ENCODE measurements at regions not wholly inside any gene's neighbourhood (a gene's known extent, or its start where the extent isn't known, plus 50 kb on each side); places are given as distances from the start of the nearest gene placed in this dataset.

DNA sequence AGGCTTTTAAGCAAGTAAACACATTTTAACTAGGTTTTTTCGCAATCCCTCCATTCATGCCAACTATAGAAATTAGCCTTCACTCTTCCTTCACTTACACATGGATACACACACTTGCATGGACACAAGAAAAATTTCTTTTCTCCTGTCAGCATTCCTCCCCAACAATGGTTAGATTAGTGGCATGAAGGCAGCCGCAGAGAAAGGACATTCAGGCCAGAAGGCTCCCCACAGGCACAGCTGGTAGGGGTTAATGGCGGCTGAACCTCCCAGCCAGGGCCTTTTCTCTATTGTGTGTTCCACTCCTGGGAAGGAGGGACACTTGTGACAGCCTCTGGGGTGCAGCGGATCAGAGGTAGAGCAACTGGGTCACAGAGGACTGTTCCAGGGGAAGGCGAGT lies 255.0 kb upstream of the SP8 start:
- TF ChIP-seq, protein P1, sequence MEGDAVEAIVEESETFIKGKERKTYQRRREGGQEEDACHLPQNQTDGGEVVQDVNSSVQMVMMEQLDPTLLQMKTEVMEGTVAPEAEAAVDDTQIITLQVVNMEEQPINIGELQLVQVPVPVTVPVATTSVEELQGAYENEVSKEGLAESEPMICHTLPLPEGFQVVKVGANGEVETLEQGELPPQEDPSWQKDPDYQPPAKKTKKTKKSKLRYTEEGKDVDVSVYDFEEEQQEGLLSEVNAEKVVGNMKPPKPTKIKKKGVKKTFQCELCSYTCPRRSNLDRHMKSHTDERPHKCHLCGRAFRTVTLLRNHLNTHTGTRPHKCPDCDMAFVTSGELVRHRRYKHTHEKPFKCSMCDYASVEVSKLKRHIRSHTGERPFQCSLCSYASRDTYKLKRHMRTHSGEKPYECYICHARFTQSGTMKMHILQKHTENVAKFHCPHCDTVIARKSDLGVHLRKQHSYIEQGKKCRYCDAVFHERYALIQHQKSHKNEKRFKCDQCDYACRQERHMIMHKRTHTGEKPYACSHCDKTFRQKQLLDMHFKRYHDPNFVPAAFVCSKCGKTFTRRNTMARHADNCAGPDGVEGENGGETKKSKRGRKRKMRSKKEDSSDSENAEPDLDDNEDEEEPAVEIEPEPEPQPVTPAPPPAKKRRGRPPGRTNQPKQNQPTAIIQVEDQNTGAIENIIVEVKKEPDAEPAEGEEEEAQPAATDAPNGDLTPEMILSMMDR (IDR thresholded peaks at IDR 0.05; ENCODE audit: low read length): no peak
- TF ChIP-seq EZH2 (optimal IDR thresholded peaks at IDR 0.05; ENCODE audit: low read depth, low read length) (no peak), EZH2phosphoT487 (IDR thresholded peaks at IDR 0.05; ENCODE audit: low read length) (no peak)

Measured in MM.1S (cell line).